ENCODE measurements at regions not wholly inside any gene's neighbourhood (a gene's known extent, or its start where the extent isn't known, plus 50 kb on each side); places are given as distances from the start of the nearest gene placed in this dataset.
"Not testable (repeated sequence)": the region's sequence is repeated elsewhere in the genome, so short reads cannot be mapped to it uniquely, and the experiment has no call there.

DNA sequence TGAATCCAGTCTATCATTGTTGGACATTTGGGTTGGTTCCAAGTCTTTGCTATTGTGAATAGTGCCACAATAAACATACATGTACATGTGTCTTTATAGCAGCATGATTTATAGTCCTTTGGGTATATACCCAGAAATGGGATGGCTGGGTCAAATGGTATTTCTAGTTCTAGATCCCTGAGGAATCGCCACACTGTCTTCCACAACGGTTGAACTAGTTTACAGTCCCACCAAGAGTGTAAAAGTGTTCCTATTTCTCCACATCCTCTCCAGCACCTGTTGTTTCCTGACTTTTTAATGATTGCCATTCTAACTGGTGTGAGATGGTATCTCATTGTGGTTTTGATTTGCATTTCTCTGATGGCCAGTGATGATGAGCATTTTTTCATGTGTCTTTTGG, 137.4 kb upstream of the DST start:
- H3K4me1 Mint-ChIP-seq, H3K27me3 Mint-ChIP-seq, ATAC-seq, H3K4me3 Mint-ChIP-seq, H3K27ac Mint-ChIP-seq, DNase-seq, H3K9me3 Mint-ChIP-seq: not testable (repeated sequence)

DNA sequence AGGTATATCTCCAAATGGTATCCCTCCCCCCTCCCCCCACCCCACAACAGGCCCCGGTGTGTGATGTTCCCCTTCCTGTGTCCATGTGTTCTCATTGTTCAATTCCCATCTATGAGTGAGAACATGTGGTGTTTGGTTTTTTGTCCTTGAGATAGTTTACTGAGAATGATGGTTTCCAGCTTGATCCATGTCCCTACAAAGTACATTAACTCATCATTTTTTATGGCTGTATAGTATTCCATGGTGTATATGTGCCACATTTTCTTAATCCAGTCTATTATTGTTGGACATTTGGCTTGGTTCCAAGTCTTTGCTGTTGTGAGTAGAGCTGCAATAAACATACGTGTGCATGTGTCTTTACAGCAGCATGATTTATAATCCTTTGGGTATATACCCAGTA, 135.8 kb upstream of the DST start:
- not testable (repeated sequence) for H3K27me3 Mint-ChIP-seq, DNase-seq, H3K4me1 Mint-ChIP-seq, ATAC-seq, H3K27ac Mint-ChIP-seq, H3K4me3 Mint-ChIP-seq, H3K9me3 Mint-ChIP-seq

- Mint-ChIP-seq H3K9me3 (peaks cover 0 to 6% of the 10 kb centered on the region in 2 donors), H3K27me3 (no peaks in the 10 kb centered on the region), H3K27ac (no peak overlapping the region), H3K4me3 (no peak overlapping the region), H3K4me1 (no peaks in the 10 kb centered on the region)
- no peak for ATAC-seq
- no peak for DNase-seq
These were observed 132.9 kb upstream of the DST start for GRCh38 chr6:56775498-56776166.

DNA sequence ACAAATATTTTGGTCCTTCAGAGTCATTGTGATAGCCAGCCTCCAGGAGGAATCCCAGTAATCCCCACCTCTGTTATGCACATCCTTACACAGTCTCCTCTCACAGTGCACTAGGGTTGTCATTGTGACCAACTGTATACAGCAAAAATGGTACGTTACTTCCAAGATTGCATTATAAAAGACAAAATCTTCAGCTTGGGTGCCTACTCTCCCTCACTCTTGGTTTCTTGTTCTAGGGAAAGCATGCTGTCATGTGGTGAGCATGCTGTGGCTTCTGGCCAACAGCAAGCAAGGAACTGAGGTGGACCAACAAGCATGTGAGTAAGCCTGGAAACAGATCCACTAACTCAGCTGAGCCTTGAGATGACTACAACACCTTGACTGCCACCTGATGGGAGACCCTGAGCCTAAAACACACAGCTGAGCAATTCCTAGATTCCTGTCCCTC, 130.1 kb upstream of the DST start:
- no peak overlapping the region for H3K4me3 Mint-ChIP-seq
- DNase-seq = no peak
- peaks cover 0 to 6% of the 10 kb centered on the region in 2 donors for H3K9me3 Mint-ChIP-seq
- no peaks in the 10 kb centered on the region for H3K27me3 Mint-ChIP-seq
- H3K27ac Mint-ChIP-seq = no peak overlapping the region
- ATAC-seq = no peak
- H3K4me1 Mint-ChIP-seq = no peaks in the 10 kb centered on the region

DNA sequence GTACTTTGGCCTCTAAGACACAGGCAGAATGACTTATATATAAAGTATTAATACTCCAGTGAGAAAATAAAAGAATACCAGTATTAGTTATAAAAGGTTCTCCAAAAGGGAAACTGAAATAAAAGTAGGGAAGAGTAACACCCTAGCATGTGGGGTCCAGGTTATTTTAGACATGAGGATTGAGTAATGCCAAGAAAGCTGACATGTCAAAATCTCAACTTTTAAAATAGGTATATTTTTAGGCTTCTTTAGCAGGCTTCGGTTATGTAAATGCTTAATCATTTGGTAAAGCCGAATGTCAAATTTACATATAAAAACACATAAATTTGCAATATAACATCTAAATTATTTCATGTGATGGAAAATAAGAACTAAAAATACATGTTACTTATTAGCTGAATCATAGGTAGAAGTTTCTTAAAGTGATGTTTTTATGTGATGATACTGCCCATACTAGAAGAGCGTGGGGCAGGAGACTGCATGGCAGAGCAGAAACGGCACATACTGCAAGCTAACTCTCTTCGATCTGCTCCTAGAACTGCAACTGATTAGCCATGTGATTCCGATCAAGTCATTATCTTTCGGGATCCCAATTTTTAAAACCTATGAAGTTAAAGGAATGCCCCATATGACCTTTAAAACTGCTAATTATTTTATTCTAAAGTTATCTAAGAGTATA, 129.4 kb upstream of the DST start:
- H3K4me1 Mint-ChIP-seq = no peaks in the 10 kb centered on the region
- no peak overlapping the region for H3K27ac Mint-ChIP-seq
- no peak for DNase-seq
- H3K9me3 Mint-ChIP-seq = peaks cover 0 to 6% of the 10 kb centered on the region in 2 donors
- ATAC-seq = no peak
- H3K27me3 Mint-ChIP-seq = no peaks in the 10 kb centered on the region
- no peak overlapping the region for H3K4me3 Mint-ChIP-seq

GRCh38 chr6:56771189-56771588, 128.5 kb upstream of the DST start:
- no peaks in the 10 kb centered on the region for H3K4me1 Mint-ChIP-seq
- ATAC-seq (no peak), DNase-seq (no peak)
- H3K27me3 Mint-ChIP-seq = no peaks in the 10 kb centered on the region
- peaks cover 0 to 6% of the 10 kb centered on the region in 2 donors for H3K9me3 Mint-ChIP-seq
- H3K27ac Mint-ChIP-seq = no peak overlapping the region
- H3K4me3 Mint-ChIP-seq = no peak overlapping the region

DNA sequence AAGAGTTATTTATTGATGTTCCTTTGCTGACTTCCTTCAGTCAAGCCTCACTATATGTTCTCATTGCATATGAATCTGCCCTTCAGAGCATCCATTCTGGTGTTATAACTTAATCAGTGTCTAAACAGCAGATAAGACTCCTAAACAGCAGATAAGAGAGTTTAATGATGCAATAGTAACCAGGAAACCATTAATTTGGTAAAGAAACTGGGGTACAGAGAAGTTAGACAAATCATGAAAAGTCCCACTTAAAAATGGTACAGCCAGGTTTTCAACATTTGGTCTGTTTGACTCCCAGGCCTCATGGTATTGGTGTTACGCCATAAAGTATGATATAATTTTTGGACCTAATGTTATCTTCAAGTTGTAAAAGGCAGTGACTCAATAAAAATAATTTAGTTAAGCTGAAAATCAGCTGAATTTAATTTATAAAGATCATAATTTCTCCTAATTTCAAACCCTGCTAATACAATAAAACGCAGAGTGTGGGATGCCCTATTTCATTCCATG, 127.4 kb upstream of the DST start:
- peaks cover 0 to 6% of the 10 kb centered on the region in 2 donors for H3K9me3 Mint-ChIP-seq
- no peak overlapping the region for H3K4me3 Mint-ChIP-seq
- ATAC-seq = no peak

DNA sequence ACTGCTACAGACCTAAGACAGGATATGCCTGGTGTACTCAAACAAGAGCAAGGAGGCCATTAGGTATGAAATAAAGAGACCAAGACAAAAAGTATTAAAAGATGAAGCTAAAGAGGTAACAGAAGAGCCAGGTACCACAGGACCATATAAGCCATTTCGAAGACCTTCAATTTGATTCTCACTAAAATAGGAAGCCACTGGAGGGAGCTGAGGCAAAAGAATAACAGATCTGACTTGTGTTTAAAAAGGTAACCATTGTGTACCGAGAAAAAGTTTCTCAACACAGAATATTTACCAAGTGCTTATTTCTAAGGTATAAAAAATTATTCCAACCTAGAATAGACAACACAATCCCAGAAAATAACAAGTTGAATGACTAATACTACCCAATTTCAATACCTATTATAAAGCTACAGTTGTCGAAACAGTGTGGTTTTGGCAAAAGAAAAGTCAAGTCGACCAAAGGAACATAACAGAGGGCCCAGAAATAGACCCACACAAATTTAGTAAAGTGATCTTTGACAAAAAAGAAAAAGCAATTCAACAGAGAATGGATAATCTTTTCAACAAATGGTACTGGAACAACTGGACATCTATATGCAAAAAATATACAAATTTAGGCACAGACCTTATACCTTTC, 125.3 kb upstream of the DST start:
- Mint-ChIP-seq H3K4me3 (no peak overlapping the region), H3K27me3 (no peaks in the 10 kb centered on the region), H3K4me1 (no peaks in the 10 kb centered on the region), H3K27ac (no peak overlapping the region), H3K9me3 (no peaks in the 10 kb centered on the region)
- ATAC-seq = no peak
- DNase-seq = no peak

More for the DNA sequence above, 127.4 kb upstream of the DST start:
- H3K27me3 Mint-ChIP-seq = no peaks in the 10 kb centered on the region
- no peaks in the 10 kb centered on the region for H3K4me1 Mint-ChIP-seq
- DNase-seq = no peak
- H3K27ac Mint-ChIP-seq = no peak overlapping the region

DNA sequence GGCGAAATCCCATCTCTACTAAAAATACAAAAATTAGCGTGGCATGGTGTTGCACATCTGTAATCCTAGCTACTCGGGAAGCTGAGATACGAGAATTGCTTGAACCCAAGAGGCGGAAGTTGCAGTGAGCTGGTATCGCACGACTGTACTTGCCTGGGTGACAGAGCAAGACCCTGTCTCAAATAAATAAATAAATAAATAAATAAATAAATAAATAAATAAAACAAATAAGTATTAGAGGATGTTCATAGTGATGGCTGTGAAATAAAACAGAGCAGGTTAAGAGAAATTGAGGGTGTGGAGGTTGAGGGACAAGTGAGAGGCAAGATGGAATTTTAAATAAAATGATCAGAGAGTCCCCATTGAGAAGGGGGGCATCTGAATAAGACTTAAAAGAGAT, 124.7 kb upstream of the DST start:
- Mint-ChIP-seq H3K4me1 (no peaks in the 10 kb centered on the region), H3K27ac (no peak overlapping the region), H3K9me3 (no peaks in the 10 kb centered on the region), H3K4me3 (no peak overlapping the region), H3K27me3 (no peaks in the 10 kb centered on the region)
- ATAC-seq = no peak
- no peak for DNase-seq

DNA sequence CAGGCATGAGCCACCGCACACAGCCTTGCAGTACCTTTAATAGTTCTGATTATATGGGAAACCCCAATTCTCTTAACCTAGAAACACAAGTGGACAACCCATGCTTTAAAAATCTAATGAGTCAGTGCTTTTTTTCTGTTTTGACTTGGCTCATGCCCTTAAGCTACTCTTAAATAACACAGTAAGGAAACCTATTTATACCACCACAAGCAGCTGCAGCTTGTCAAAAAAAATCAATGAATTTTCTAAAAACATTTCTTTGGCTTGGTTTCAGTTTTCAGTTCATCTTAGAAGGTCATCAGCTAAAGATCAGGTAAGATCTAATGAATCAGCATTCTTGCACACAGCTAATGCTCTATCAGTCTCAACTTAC, 124.1 kb upstream of the DST start:
- no peak overlapping the region for H3K4me3 Mint-ChIP-seq
- ATAC-seq (no peak), DNase-seq (no peak)

GRCh38 chr6:56766139-56766805, 123.6 kb upstream of the DST start:
- H3K4me1 Mint-ChIP-seq = no peaks in the 10 kb centered on the region
- H3K27ac Mint-ChIP-seq = peak overlapping the region in 1 of 2 donors; percentile 88
- H3K27me3 Mint-ChIP-seq = no peaks in the 10 kb centered on the region
- no peak for ATAC-seq
- no peaks in the 10 kb centered on the region for H3K9me3 Mint-ChIP-seq
- no peak overlapping the region for H3K4me3 Mint-ChIP-seq
- DNase-seq = no peak

More for the DNA sequence above, 124.1 kb upstream of the DST start:
- H3K4me1 Mint-ChIP-seq = no peaks in the 10 kb centered on the region
- no peaks in the 10 kb centered on the region for H3K9me3 Mint-ChIP-seq
- no peaks in the 10 kb centered on the region for H3K27me3 Mint-ChIP-seq
- H3K27ac Mint-ChIP-seq = peak overlapping the region in 1 of 2 donors; percentile 88

DNA sequence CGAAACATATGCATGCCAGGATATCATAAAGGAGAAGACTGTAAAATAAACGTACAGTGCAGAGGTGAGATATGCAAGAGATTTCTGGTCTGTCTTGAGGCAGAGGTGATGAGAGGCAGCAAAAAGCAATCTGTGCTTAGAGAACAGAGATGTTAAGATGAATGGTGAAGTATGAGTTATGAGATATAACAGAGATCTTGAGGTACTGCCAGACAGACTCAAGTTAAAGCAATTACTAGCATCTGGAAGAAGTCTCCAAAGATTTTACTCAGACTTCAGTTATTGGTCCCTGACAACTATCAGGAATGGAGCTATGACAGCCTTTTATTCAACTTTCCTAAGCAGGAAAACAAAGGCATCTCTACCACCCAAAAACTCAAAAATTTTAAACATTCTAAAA, 122.8 kb upstream of the DST start:
- Mint-ChIP-seq H3K27me3 (no peaks in the 10 kb centered on the region), H3K4me3 (no peak overlapping the region), H3K27ac (no peak overlapping the region), H3K4me1 (no peaks in the 10 kb centered on the region), H3K9me3 (no peaks in the 10 kb centered on the region)
- ATAC-seq (no peak), DNase-seq (no peak)

- H3K27me3 Mint-ChIP-seq = no peaks in the 10 kb centered on the region
- H3K4me3 Mint-ChIP-seq = no peak overlapping the region
- no peaks in the 10 kb centered on the region for H3K4me1 Mint-ChIP-seq
- H3K9me3 Mint-ChIP-seq = no peaks in the 10 kb centered on the region
- DNase-seq (no peak), ATAC-seq (no peak)
- H3K27ac Mint-ChIP-seq = no peak overlapping the region
These were observed 121.4 kb upstream of the DST start for GRCh38 chr6:56764081-56764566.

DNA sequence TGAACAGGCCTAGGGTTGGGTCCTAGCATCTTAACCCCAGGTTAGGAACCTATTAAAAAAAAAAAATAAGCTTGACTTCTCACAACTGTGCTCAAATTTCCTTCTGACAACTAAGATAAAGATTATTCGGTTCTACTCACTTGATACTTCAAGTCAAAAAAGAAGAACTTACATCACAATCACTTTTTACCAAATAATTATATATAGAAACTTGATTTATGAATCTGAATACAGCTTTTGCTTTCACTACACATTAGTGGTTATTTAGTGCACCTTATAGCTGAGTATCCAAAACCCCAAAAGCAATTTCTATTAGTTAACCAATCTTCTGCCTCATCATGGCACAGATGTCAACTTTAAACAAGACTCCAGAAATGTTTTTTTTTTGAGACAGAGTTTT, 119.0 kb upstream of the DST start:
- Mint-ChIP-seq H3K27ac (no peak overlapping the region), H3K27me3 (no peaks in the 10 kb centered on the region), H3K4me1 (no peaks in the 10 kb centered on the region), H3K9me3 (no peaks in the 10 kb centered on the region), H3K4me3 (no peak overlapping the region)
- DNase-seq (no peak), ATAC-seq (no peak)

GRCh38 chr6:56760842-56761241, 118.2 kb upstream of the DST start:
- no peak for ATAC-seq
- H3K4me1 Mint-ChIP-seq = no peaks in the 10 kb centered on the region

GRCh38 chr6:56759521-56759920, 116.8 kb upstream of the DST start:
- ATAC-seq (no peak), DNase-seq (no peak)
- H3K27me3 Mint-ChIP-seq = no peaks in the 10 kb centered on the region
- H3K4me1 Mint-ChIP-seq = no peaks in the 10 kb centered on the region
- H3K4me3 Mint-ChIP-seq = no peak overlapping the region
- no peak overlapping the region for H3K27ac Mint-ChIP-seq
- H3K9me3 Mint-ChIP-seq = no peaks in the 10 kb centered on the region

More at GRCh38 chr6:56760842-56761241, 118.2 kb upstream of the DST start:
- no peak overlapping the region for H3K27ac Mint-ChIP-seq
- no peaks in the 10 kb centered on the region for H3K27me3 Mint-ChIP-seq
- no peak for DNase-seq
- H3K4me3 Mint-ChIP-seq = no peak overlapping the region
- H3K9me3 Mint-ChIP-seq = no peaks in the 10 kb centered on the region
